ENCODE measurements at regions not wholly inside any gene's neighbourhood (a gene's known extent, or its start where the extent isn't known, plus 50 kb on each side); places are given as distances from the start of the nearest gene placed in this dataset.
"Not testable (repeated sequence)": the region's sequence is repeated elsewhere in the genome, so short reads cannot be mapped to it uniquely, and the experiment has no call there.

DNA sequence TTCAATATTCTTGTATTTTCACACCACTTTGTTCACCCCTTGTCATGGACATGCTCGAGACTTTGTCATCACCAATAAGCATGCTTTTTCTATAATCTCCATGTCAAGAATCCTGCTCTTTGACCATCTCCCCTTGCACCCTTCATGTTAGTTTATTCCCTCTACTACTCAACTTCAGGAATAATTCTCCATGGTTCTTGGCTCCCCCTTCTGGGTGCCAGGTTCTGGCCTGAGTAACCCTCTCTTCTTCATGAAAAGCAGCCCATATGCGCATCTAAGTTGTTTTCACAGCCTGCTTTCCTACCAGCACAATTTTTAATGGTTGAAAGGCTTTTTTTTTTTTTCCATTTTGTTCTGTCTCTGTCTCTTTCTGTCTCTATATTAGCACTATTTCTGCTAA is 160.7 kb downstream of the LEPR start:
- DNase-seq (ENCODE audit: low read depth in 2 of 3, low spot score in 2 of 3): no peak

DNA sequence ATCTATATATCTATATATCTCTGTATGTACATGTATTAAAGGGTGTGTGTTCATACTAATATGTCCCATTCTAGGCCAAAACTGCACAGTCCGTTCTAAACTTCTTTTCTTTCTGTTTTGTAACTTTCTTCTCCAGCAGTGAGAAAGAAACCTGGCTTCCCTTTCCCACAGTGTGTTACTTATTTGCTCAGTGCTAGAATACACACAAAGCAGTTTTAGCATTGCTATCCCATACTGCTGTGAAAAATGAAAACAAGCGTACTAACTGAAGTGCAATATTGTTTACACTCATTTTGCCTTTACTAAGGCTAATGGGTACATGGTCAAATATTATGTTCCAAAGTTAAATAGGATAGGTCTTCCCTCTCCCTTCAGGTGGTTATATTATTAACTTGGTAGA is 163.9 kb downstream of the LEPR start:
- no peak for DNase-seq (ENCODE audit: low read depth in 2 of 3, low spot score in 2 of 3)

- no peak for DNase-seq (ENCODE audit: low read depth in 2 of 3, low spot score in 2 of 3)
Observed at GRCh38 chr1:65590279-65590678, 169.8 kb downstream of the LEPR start.

- DNase-seq (ENCODE audit: low read depth in 2 of 3, low spot score in 2 of 3): no peak
Observed at GRCh38 chr1:65593516-65593915, 173.0 kb downstream of the LEPR start.

- DNase-seq (ENCODE audit: low read depth in 2 of 3, low spot score in 2 of 3): no peak
Observed at GRCh38 chr1:65595724-65596123, 175.3 kb downstream of the LEPR start.

DNA sequence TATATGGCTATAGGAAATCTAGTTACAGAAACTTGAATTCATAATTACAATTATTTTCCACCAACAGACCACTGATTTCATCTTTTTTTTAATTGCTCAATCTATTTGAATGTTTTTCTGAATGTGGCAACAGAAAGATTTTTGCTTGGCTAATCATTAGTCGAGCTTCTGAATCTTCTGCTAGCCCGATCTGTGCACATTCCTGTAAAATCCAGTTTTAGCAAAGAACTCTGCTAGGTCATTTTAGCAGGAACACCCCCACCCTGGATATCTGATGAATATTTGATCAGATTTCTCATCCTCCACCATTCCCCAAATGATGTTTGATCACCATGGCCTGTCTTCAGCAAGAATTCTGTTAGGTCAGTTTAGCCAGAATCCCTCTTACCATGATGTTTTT is 176.3 kb downstream of the LEPR start:
- DNase-seq (ENCODE audit: low read depth in 2 of 3, low spot score in 2 of 3): no peak

DNA sequence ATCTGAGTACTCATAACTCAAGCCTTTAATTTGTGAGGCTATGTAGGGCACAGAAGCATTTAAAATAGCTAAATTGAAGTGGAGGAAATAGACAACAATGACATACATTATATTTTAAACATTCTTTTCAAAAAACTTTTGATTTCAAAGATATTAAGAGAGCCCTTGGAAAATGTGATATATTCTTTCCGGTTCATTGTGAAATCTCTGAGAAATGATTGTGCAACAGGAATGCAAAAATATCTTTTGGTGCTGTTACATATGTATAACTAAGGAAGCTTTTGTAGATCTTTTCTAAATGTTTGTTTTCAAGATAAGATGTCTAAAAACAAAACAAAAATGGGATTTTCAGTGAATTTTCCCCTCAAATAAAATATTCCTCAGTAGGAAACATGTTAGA is 185.2 kb downstream of the LEPR start:
- no peak for DNase-seq (ENCODE audit: low read depth in 2 of 3, low spot score in 2 of 3)

DNA sequence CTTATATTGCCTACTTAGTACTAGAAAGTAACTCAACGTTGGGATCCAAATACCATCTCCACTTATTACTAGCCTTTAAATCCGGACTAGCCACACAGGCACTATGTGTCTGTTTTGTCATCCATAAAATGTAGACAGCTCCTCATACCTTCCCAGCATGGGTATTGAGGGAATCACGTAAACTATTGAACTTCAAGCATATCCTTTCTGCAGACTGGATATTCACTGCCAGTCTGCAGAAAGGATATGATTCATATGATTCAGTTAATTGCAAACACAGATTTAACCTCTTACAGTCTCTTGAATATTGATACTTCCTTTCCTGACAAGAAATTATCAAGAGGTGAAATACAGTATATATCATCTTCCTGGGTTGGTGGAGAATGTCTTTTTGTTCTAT is 186.0 kb downstream of the LEPR start:
- no peak for DNase-seq (ENCODE audit: low read depth in 2 of 3, low spot score in 2 of 3)

DNA sequence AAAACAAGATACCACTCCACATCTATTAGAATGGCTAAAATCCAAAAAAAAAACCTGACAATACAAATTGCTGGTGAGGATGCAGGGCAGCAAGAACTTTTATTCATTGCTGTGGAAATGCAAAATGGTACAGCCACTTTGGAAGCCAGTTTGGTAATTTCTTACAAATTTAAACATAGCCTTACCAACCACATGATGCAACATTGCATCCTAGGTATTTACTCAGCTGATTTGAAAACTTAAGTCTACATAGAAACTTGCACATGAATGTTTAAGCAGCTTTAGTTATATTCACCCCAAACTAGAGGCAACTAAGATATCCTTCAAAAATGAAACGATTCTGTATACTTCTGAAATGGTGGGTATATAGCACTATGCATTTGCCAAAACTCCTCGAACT is 178.8 kb upstream of the PDE4B start:
- no peak for DNase-seq (ENCODE audit: low read depth in 2 of 3, low spot score in 2 of 3)

DNA sequence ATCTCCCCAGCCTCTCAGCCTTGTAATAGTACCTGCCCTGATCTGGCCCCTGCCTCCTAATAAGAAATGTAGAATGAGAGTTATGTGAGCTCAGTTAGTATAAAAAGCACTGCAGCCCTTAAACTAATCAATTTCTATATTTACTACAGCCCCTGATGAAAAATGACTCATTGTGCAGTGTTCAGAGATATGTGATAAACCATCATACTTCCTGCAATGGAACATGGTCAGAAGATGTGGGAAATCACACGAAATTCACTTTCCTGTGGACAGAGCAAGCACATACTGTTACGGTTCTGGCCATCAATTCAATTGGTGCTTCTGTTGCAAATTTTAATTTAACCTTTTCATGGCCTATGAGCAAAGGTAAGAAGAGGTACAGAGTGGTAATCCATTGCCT is 176.8 kb upstream of the PDE4B start:
- no peak for DNase-seq (ENCODE audit: low read depth in 2 of 3, low spot score in 2 of 3)

- DNase-seq (ENCODE audit: low read depth in 2 of 3, low spot score in 2 of 3): not testable (repeated sequence)
Observed at GRCh38 chr1:65621721-65622120, 171.0 kb upstream of the PDE4B start.

DNA sequence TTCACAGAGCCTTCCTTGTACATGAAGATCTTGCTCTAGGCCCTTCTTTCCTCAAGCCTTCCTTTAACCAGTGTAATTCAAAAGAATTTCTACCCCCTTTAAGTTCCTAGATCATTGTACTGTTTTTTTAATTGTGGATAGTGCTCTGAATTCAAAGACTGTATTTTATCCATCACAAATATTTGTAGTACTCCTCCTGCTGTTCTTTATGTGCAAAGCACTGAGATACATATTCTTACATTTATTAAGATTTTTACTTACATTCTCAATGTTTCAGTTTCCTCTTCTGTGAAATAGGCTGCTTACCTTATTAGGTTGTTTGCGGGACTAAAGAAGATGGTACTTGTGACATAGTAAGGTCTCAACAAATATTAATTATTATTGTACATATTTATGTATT is 168.8 kb upstream of the PDE4B start:
- DNase-seq (ENCODE audit: low read depth in 2 of 3, low spot score in 2 of 3): no peak

DNA sequence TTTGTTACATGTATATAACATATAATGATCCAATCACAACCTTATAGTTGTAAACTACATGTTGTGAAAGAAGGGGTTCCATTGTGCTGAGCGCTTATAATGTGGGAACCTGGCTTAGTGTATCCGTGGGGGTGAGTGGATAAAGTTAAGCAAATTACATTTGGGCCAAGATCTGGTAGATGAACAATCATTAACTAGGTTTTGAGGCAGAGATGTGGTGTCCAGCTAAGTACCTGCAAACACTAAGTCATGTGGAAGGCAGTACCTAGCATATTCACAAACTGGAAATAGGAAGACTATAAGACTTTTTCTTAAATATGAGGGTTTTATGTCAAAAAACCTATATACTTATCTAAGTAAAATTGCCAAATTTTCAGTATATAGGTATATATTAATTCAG is 167.2 kb upstream of the PDE4B start:
- DNase-seq (ENCODE audit: low read depth in 2 of 3, low spot score in 2 of 3): no peak

DNA sequence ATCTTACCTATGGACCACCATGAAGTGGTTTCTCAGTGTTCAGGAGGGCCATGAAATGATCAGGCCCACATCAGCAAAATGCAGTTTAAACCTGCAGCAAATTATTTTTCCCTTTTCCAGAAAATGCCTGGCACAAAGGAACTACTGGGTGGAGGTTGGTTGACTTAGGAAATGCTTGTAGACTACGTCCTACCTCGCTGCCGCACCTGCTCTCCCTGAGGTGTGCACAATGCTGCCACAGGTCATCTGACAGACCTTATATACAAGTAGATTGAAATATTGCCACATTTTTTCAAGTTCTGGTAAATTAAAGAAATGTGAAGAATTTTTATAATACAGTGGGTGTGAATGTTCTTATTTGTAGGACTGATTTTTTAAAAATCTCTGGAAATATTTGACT is 166.7 kb upstream of the PDE4B start:
- no peak for DNase-seq (ENCODE audit: low read depth in 2 of 3, low spot score in 2 of 3)

DNA sequence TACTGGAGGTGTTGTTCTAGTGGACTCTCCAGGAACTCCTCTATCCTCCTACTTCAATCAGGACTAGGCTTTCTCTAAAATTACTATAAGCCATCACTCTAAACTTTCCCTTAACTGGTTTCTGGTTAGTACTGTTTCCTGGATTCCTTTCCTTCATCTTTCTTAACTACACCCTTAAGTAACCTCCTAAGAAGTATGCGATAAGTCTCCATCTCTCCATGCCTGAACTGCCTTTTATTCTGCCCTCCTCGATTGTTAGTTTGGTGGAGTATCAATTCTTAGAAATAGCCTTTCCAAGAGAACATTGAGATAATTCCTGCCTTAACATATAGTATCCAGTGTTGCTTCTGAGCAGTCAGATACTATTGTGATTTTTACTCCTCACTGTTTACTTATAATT is 162.9 kb upstream of the PDE4B start:
- no peak for DNase-seq (ENCODE audit: low read depth in 2 of 3, low spot score in 2 of 3)

DNA sequence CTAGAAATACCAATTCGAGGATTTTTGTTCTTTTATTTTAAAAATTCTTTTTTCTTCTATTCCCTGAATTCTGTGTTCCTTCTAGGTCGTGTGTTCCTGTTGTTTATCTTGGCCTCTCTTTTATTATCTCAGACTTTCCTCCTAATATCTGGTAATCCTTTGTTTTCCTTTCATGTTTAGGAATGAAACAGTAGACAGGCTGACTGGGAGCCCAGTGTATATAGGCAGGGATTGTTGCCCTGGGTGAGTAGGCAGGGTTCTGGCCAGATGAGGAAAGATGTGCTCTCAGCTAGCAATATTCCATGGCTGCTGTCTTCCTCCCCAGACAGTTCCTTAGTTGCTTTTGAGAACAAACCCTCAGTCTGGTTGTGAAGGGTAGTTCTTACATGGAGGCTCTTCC is 161.8 kb upstream of the PDE4B start:
- DNase-seq (ENCODE audit: low read depth in 2 of 3, low spot score in 2 of 3): no peak

DNA sequence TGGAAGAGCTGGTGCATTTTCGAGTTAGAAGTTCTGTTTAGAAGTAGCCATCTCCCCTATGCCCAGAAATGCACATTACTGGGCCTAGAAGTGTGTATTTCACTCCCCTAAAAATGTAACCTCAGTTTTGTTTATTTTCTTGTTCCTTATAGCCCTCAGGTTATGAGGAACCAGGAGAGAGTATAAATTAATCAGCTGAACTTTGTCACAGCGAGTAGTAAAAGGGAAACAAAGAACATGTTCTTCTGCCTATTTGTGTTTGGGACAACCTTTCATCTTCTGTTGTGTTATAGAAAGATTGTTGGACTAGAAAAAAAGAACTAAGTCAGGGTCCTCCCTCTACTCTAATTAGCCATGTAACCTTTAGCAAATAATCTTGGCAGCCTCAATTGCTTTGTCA is 160.5 kb upstream of the PDE4B start:
- no peak for DNase-seq (ENCODE audit: low read depth in 2 of 3, low spot score in 2 of 3)

GRCh38 chr1:65640046-65640445 is 152.6 kb upstream of the PDE4B start:
- DNase-seq (ENCODE audit: low read depth in 2 of 3, low spot score in 2 of 3): no peak

DNA sequence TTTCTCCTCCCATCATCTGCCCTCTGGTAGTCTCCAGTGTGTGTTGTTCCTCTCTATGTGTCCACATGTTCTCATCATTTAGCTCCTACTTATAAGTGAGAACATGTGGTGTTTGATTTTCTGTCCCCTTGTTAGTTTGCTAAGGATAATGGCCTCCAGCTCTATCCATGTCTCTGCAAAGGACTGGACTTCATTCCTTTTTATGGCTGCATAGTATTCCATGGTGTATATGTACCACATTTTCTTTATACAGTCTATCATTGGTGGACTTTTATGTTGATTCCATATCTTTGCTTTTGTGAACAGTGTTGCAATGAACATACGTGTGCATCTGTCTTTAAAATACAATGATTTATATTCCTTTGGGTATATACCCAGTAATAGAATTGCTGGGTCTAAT is 143.5 kb upstream of the PDE4B start:
- not testable (repeated sequence) for DNase-seq (ENCODE audit: low read depth in 2 of 3, low spot score in 2 of 3)

DNA sequence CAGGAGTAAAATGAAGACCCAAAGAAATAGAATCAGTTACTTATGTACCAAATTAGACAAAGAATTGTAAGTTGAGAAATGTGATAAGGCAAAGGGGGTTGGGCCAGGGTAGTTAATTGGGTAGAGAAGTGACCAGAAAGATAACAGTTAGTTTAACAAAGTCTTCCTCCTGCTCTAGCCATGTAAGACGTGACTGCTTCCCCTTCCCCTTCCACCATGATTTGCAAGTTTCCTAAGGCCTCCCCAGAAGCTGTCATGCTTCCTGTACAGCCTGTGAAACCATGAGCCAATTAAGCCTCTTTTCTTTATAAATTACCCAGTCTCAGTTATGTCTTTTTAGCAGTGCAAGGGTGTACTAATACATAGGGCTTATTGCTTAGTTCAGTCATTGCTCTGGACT is 142.0 kb upstream of the PDE4B start:
- DNase-seq (ENCODE audit: low read depth in 2 of 3, low spot score in 2 of 3): no peak

- DNase-seq (ENCODE audit: low read depth in 2 of 3, low spot score in 2 of 3): not testable (repeated sequence)
Observed at GRCh38 chr1:65654526-65654925, 138.2 kb upstream of the PDE4B start.

- DNase-seq (ENCODE audit: low read depth in 2 of 3, low spot score in 2 of 3): not testable (repeated sequence)
Observed at GRCh38 chr1:65657609-65658008, 135.1 kb upstream of the PDE4B start.

DNA sequence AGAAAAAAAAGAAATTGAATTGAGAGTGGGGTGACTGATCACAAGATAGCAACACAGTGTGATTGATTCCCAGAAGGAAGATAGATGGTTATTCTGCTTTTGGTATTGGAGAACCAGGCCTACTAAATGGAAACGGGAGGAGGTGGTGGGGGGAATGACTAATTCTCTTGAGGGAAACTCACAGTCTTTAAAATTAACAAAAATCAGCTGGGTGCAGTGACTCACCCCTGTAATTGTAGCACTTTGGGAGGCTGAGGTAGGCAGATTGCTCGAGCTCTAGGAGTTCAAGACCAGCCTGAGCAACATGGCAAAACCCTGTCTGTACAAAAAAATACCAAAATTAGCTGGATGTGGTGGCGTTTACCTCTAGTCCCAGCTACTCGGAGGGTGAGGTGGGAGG is 134.6 kb upstream of the PDE4B start:
- DNase-seq (ENCODE audit: low read depth in 2 of 3, low spot score in 2 of 3): no peak

DNA sequence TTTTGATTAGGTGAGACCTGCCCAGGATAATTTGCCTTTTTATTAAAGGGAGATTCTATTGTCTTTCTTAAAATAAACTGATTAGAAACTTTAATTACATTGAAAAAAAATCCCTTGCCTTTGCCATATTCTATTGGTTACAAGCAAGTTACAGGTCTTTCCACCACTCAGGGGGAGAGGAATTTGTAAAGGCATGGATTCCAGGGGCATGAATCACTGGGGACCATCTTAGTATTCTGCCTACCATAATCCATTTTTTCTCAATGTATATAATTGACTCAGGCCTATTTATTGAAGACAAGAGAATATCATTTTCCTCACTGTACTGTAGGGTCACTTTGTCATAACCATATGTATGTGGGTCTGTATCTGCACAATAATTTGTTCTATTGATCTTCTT is 124.3 kb upstream of the PDE4B start:
- DNase-seq (ENCODE audit: low read depth in 2 of 3, low spot score in 2 of 3): no peak

Data from activated CD8-positive, alpha-beta memory T cell treated with anti-CD3 and anti-CD28 coated beads for 48 hours (primary cell).